CD14-positive monocyte (primary cell): ENCODE measurements at regions not wholly inside any gene's neighbourhood (a gene's known extent, or its start where the extent isn't known, plus 50 kb on each side); places are given as distances from the start of the nearest gene placed in this dataset.

Experiments
- DNase-seq, 3 donors: peaks; one replicate each; pipeline ENCODE4 v3.0.0-alpha.2; 2011 to 2022
- H2AFZ ChIP-seq: 2 replicates; pipeline ENCODE4 v1.6.0; 2012; ENCODE audit warnings: mild to moderate bottlenecking, low read depth, low read length, inconsistent platforms; ENCODE audit not compliant: insufficient read depth, poor library complexity, severe bottlenecking
- H3K27ac ChIP-seq, 2 donors: 1 replicate in 1 of 2; 2 replicates in 1 of 2; pipeline ENCODE4 v1.5.1; 2012 to 2013; ENCODE audit warnings: low read length in 2 of 2, control low read depth in 1 of 2, inconsistent platforms in 1 of 2, low read depth in 1 of 2, mild to moderate bottlenecking in 1 of 2
- H3K27me3 ChIP-seq, 2 donors: one replicate each; pipeline versions ENCODE4 v1.6.0 to v1.6.1; 2011 to 2013; ENCODE audit warnings: low read length in 2 of 2; ENCODE audit not compliant: control insufficient read depth in 2 of 2, insufficient read depth in 2 of 2
- H3K36me3 ChIP-seq, 2 donors: replicated peaks in 1 of 2; 1 replicate in 1 of 2; 2 replicates in 1 of 2; pipeline versions ENCODE4 v1.5.1 to v1.6.1; 2012 to 2013; ENCODE audit warnings: low read length in 2 of 2, control low read depth in 1 of 2, inconsistent platforms in 1 of 2, mild to moderate bottlenecking in 1 of 2; ENCODE audit not compliant: insufficient read depth in 2 of 2, control insufficient read depth in 1 of 2
- H3K4me1 ChIP-seq, 2 donors: 1 replicate in 1 of 2; 2 replicates in 1 of 2; pipeline versions ENCODE4 v1.5.1 to v1.6.1; 2012 to 2013; ENCODE audit warnings: low read length in 2 of 2, control low read depth in 1 of 2, inconsistent platforms in 1 of 2, mild to moderate bottlenecking in 1 of 2, moderate library complexity in 1 of 2; ENCODE audit not compliant: insufficient read depth in 2 of 2, control insufficient read depth in 1 of 2
- H3K4me2 ChIP-seq: replicated peaks from 2 replicates; pipeline ENCODE3; 2012; ENCODE audit warnings: low read length, moderate library complexity, mild to moderate bottlenecking; ENCODE audit not compliant: poor library complexity, severe bottlenecking; ENCODE audit errors: extremely low read depth
- H3K4me3 ChIP-seq, 3 experiments: fragments of 200-600 bp in 1 of 3; sonication (generic) in 1 of 3; replicated peaks in 1 of 3; 1 replicate in 2 of 3; 2 replicates in 1 of 3; pipeline ENCODE4 v1.5.1; 2011 to 2013; ENCODE audit warnings: low read length in 3 of 3, mild to moderate bottlenecking in 3 of 3, control low read depth in 2 of 3, low read depth in 2 of 3, inconsistent platforms in 1 of 3, moderate library complexity in 1 of 3
- H3K79me2 ChIP-seq: 2 replicates; pipeline ENCODE4 v1.6.0; 2012; ENCODE audit warnings: mild to moderate bottlenecking, control low read depth, inconsistent platforms, low read length, moderate library complexity; ENCODE audit not compliant: insufficient read depth
- H3K9ac ChIP-seq: 2 replicates; pipeline ENCODE4 v1.6.0; 2017; ENCODE audit warnings: low read length, mild to moderate bottlenecking; ENCODE audit not compliant: insufficient read depth, poor library complexity, severe bottlenecking
- H3K9me3 ChIP-seq, 2 donors: replicated peaks in 1 of 2; 1 replicate in 1 of 2; 2 replicates in 1 of 2; pipeline versions ENCODE4 v1.5.1 to v1.6.1; 2012 to 2013; ENCODE audit warnings: low read length in 2 of 2, control low read depth in 1 of 2; ENCODE audit not compliant: control insufficient read depth in 1 of 2, insufficient read depth in 1 of 2
- H4K20me1 ChIP-seq: 2 replicates; pipeline ENCODE4 v1.6.0; 2012; ENCODE audit warnings: mild to moderate bottlenecking, low read length, control low read depth, moderate library complexity; ENCODE audit not compliant: insufficient read depth
- H3K27ac Mint-ChIP-seq, 7 donors: one replicate each; pipeline ENCODE4 v1.8.0; 2020; ENCODE audit warnings: mild to moderate bottlenecking in 7 of 7, mixed read lengths in 7 of 7, moderate library complexity in 6 of 7, inconsistent platforms in 2 of 7
- H3K27me3 Mint-ChIP-seq, 3 donors: one replicate each; pipeline ENCODE4 v1.8.0; 2021 to 2022; ENCODE audit warnings: low read depth in 3 of 3, mild to moderate bottlenecking in 3 of 3, mixed read lengths in 3 of 3, moderate library complexity in 3 of 3, inconsistent platforms in 1 of 3
- H3K36me3 Mint-ChIP-seq, 2 donors: one replicate each; pipeline ENCODE4 v1.8.0; 2020; ENCODE audit warnings: mixed read lengths in 2 of 2, inconsistent platforms in 1 of 2, mild to moderate bottlenecking in 1 of 2
- H3K4me1 Mint-ChIP-seq: one replicate; pipeline ENCODE4 v1.8.0; 2020; ENCODE audit warnings: mild to moderate bottlenecking, mixed read lengths
- H3K4me3 Mint-ChIP-seq, 2 donors: one replicate each; pipeline ENCODE4 v1.8.0; 2020; ENCODE audit warnings: mild to moderate bottlenecking in 2 of 2, mixed read lengths in 2 of 2, moderate library complexity in 1 of 2
- H3K9me3 Mint-ChIP-seq, 7 donors: one replicate each; pipeline ENCODE4 v1.8.0; 2020 to 2022; ENCODE audit warnings: mixed read lengths in 7 of 7, mild to moderate bottlenecking in 6 of 7, moderate library complexity in 6 of 7, inconsistent platforms in 2 of 7
- CTCF ChIP-seq: fragments of 200-600 bp; IDR thresholded peaks from one replicate; pipeline ENCODE4 v1.8.0; 2022; ENCODE audit warnings: antibody characterized with exemption, mild to moderate bottlenecking
- WGBS: methylation state at CpG from one replicate; pipeline ENCODE4 v1.1.5; 2013; ENCODE audit warnings: missing lambda C conversion rate; ENCODE audit not compliant: insufficient coverage; 5-methylcytosine and 5-hydroxymethylcytosine counted together
- intact Hi-C, 2 donors: fragments of 100-400 bp; cut with micrococcal nuclease; formaldehyde crosslinking; loops; one replicate each; pipeline versions ENCODE4 v1.15.0 to v1.15.1; 2023

DNA sequence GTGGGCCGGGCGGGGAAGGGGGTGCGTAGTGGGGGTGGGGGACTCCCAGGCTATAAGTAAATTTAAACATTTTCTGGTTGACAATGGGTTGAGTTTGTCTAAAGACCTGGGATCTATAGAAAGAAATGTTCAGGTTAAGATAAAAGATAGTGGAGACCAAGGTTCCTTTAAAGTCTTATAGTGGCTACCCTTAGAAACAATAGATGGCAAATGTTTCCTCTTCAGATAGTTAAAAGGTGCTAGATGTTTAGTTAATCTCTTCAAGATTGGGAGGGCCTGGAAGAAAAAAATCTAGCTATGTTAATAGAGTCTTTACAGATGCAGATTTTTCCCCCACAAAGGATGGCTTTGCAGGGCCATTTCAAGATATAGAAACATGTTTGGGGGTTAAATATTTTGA is 446.4 kb upstream of the FKBP1C start:
- Histone ChIP-seq H3K9me3 (no peaks in the 10 kb centered on the region), H3K9ac (no peak overlapping the region), H3K4me2 (no peak overlapping the region), H3K4me1 (no peaks in the 10 kb centered on the region), H3K36me3 (no peaks in the 10 kb centered on the region), H3K27ac (no peak overlapping the region), H2AFZ (no peak overlapping the region), H3K79me2 (no peaks in the 10 kb centered on the region), H3K4me3 (no peak overlapping the region), H4K20me1 (no peaks in the 10 kb centered on the region), H3K27me3 (no peaks in the 10 kb centered on the region)
- H3K27me3 Mint-ChIP-seq, result no peaks in the 10 kb centered on the region
- intact Hi-C loops, result no loop called here
- 100% methylated on average over 3 of the region's 3 CpGs for WGBS
- no peak for TF ChIP-seq CTCF
- H3K36me3 Mint-ChIP-seq, result no peaks in the 10 kb centered on the region
- DNase-seq, result no peak
- H3K9me3 Mint-ChIP-seq, result peaks cover 0 to 4% (median 3%) of the 10 kb centered on the region in 7 donors
- H3K4me1 Mint-ChIP-seq, result no peaks in the 10 kb centered on the region
- no peak overlapping the region for H3K27ac Mint-ChIP-seq
- no peak overlapping the region for H3K4me3 Mint-ChIP-seq

DNA sequence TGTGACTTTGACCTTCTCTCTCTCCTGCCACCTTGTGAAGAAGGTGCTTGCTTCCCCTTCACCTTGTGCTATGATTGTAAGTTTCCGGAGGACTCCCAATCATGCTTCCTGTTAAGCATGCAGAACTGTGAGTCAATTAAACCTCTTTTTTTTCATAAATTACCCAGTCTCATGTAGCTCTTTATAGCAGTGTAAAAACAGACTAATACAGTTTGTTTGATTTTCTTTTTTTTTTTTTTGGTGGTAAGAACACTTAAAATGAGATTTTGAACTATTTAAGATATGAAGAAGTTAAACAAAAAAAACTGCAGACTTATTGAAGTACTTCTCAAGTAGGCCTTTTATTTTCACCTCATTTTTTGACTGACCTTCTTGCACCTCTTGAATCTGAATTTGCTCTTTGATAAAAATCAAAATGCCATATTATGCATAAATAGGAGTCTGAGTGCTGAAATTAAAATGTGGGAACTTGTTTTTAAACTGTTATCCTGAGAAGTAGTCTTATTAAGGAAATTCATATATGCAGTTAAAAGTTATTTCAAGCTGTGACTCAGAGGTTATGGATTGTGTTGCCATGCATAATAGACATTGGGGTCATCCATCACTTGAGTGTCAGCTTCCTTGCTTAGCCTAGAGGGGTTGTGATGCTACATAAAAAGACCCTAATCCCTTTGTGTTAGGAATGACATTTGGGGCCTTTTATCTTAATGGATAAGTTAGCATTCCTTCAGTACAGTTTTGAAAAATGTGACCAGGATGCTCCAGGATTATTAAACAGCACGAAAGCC is 447.9 kb upstream of the FKBP1C start:
- Histone ChIP-seq H4K20me1 (no peaks in the 10 kb centered on the region), H3K9ac (no peak overlapping the region), H3K27me3 (no peaks in the 10 kb centered on the region), H3K4me2 (no peak overlapping the region), H3K79me2 (no peaks in the 10 kb centered on the region), H3K4me3 (no peak overlapping the region), H3K36me3 (no peaks in the 10 kb centered on the region), H2AFZ (no peak overlapping the region), H3K4me1 (no peaks in the 10 kb centered on the region), H3K27ac (no peak overlapping the region), H3K9me3 (no peaks in the 10 kb centered on the region)
- H3K27me3 Mint-ChIP-seq, result no peaks in the 10 kb centered on the region
- H3K4me1 Mint-ChIP-seq, result no peaks in the 10 kb centered on the region
- intact Hi-C loops, result no loop called here
- WGBS, result no CpG with 5 or more reads among the region's 2 CpGs
- no peak overlapping the region for H3K27ac Mint-ChIP-seq
- no peaks in the 10 kb centered on the region for H3K36me3 Mint-ChIP-seq
- peaks cover 0 to 4% (median 3%) of the 10 kb centered on the region in 7 donors for H3K9me3 Mint-ChIP-seq
- no peak for TF ChIP-seq CTCF
- no peak for DNase-seq
- H3K4me3 Mint-ChIP-seq, result no peak overlapping the region
